Right renal pelvis (tissue), 4 donors: ENCODE measurements at regions not wholly inside any gene's neighbourhood (a gene's known extent, or its start where the extent isn't known, plus 50 kb on each side); places are given as distances from the start of the nearest gene placed in this dataset.
"Not testable (repeated sequence)": the region's sequence is repeated elsewhere in the genome, so short reads cannot be mapped to it uniquely, and the experiment has no call there.

ENCODE experiments used
- DNase-seq, 4 donors: peaks; one replicate each; pipeline ENCODE4 v3.0.0-alpha.2; 2013; ENCODE audit warnings: low read depth in 4 of 4, low spot score in 3 of 4, missing footprints in 1 of 4

DNA sequence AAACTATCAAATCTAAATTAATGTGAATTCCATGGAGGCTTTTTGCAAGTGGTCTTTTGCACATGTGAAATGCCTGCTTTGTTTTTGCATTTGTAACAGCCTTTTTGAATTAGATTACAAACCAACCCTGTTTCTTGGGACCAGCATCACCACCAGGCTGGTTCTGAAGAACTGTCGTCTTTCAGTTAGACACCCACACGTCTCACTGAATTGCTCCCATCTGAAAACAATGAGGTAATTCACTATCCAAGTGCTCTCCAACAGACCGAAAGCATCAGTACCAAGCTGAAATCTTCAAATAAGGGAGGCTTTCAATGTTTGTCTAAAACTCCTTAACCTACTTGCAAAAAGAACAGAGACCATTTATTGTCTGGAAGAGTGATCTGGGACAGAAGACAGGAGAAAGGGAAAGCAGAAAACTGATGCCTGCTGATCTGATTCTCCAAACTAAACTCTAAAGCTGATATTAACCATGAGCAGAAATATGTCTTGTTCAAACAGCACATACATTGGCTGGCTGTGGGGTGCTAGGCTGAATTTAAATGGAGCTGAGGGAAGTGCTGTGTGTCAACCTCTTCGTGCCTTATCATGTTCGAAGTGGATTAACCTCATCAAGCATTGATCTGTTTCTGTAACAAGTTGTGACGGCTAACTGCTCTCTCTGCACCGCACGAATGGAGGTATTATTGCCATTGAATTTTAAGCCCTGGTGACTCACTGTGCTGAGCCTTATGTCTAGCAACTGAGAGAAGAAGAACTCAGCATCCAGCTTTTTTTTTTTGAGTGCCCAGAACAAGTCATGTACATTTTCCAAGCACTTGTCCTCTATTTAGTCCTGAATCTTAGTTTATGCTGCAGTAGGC, 213.7 kb upstream of the P2RY1 start:
- DNase-seq, result no peak

- no peak for DNase-seq
Observed at GRCh38 chr3:152621967-152622810, 212.7 kb upstream of the P2RY1 start.

DNA sequence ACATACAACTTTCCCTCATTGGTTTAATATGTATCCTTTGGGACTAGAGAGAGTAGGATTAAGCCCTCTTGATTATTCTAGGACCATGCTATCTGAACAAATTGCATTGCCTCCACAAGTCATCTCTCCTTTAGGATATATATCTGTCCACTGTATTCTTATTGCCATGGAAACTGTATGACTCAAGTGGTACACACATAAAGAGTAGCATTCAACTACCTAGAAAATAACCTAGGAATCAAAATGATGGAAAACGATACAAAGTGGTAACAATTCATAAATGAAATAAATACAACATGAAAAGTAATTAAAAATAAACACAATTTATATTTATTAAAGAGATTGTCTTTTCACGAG, 212.1 kb upstream of the P2RY1 start:
- no peak for DNase-seq

- DNase-seq, result no peak
Observed at GRCh38 chr3:152623286-152623911, 211.5 kb upstream of the P2RY1 start.

DNA sequence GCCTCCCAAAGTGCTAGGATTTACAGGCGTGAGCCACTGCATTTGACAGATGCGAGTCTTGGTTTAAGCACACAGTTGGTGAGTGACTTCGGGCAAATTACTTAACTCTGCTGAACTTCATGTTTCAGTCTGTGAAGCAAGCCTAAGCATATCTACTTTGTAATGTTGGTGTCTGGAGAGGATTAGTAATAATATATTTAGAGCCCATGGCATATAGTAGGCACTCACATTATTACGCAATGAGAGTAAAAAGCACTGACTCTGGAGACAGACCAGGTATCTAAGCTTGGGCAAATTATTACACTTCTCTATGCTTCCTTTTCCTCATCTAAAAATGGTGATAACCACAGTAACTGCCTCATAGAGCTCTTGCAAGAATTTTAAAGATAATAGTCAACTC, 208.7 kb upstream of the P2RY1 start:
- DNase-seq, result no peak

GRCh38 chr3:152628496-152628895, 206.4 kb upstream of the P2RY1 start:
- no peak for DNase-seq

DNA sequence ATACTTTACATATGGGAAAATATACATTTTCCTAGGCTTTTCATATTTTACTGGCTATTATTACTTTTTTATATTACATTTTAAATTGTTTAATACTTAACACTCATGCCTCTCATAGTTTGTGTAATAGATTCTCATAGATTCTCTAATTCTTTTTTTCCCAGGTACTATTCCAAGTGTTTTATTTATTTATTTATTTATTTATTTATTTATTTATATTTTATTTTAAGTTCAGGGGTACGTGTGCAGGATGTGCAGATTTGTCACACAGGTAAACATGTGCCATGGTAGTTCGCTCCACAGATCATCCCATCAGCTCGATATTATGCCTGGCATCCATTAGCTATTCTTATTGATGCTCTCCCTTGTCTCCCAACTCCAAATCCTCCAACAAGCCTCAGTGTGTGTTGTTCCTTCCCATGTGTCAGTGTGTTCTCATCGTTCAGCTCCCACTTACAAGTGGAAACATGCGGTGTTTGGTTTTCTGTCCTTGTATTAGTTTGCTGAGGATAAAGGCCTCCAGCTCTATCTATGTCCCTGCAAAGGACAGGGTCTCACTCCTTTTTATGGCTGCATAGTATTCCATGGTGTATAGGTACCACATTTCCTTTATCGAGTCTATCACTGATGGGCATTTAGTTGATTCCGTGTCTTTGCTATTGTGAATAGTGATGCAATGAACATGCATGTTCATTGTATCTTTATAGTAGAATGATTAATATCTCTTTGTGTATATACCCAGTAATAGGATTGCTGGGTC, 205.4 kb upstream of the P2RY1 start:
- no peak for DNase-seq

- DNase-seq, result no peak
Observed at GRCh38 chr3:152635389-152635788, 199.5 kb upstream of the P2RY1 start.

DNA sequence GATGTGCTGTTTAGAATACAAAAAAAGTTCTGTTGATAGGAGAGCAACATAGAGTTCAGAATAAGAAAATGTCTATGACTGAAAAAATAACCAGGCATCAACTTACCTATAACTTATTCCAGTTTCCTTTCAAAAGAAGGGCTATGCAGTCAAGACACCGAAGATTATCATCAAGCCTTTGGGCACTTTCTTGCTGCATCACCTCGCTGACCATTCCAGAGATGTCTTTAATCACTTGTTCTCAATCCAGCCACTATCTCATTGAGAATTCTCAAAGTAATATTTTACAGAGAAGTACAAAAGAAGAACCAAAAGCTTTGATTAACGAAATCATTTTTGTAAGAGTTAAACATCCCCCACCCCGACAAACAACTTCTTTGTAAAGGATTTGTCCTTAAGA, 198.3 kb upstream of the P2RY1 start:
- DNase-seq, result no peak

- no peak for DNase-seq
Observed at GRCh38 chr3:152638214-152638613, 196.7 kb upstream of the P2RY1 start.

GRCh38 chr3:152638707-152639450, 196.1 kb upstream of the P2RY1 start:
- DNase-seq, result no peak

DNA sequence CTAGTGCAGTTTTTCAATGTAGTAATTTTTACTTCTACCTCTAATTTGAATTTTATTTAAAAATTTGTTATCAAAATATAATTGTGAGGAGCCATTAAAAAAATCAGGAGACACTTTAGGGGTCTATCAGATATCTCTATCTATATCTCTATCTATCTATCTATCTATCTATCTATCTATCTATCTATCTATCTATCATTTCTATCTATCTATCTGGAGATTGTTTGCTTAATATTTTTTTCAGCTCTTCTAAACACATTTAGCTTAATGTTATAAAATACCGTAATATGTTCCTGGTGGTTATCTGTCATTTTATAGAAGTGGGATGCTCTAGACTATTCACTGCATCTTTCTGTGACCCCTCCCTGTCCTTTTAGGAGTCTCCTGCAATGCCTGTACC, 193.7 kb upstream of the P2RY1 start:
- DNase-seq, result no peak

DNA sequence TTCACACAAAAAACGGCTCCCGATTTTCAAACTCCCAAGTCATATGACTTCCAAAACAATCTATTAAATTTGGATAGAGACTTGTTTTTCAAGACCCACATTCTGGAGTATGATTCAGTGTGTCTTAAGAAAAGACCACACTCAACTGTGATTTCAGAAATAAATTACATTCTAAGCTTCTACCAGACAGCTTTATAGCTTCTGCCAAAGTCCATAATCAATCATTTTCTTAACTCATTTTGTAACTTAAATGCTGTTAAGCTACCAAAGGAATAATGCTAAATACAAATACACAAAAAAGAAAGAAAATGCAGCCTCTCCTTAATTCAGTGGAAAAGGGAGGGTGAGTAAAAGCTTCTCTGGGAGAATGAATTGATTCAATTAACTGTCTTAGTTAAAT, 192.3 kb upstream of the P2RY1 start:
- DNase-seq, result no peak

DNA sequence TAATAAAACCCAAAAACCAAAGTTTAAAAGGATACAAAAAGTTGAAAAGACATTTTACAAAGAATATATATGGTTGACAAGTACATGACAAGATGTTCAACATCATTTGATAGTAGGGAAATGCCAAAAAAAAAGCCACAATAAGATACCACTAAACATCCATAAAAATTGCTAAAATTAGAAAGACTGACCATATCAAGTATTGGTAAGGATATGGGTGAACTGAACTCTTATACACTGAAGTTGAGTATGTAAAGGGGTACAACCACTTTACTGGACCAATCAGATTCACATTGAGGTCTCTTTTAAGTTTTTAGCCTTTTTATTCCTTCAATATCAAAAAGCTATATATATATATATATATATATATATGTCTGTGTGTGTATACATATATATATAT, 190.5 kb upstream of the P2RY1 start:
- DNase-seq, result no peak

DNA sequence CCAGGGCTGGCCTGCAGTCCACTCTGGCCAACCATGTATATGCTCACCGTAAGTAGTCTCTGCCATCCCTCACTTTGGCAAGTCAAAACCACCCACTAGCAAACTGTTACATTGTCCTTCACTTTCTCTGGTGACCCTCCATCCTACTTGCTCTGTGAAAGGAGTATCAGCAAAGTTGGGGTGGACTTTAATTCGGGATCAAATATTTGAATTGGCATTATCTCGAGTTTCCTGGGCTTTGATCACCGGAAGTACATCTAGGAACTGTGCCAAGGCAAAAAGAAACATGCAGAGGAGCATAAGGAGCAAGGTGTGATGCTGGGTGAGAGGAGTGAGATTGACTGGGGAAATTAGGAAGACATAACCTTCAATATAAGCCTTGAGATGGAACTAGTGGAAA, 188.9 kb upstream of the P2RY1 start:
- DNase-seq, result no peak

DNA sequence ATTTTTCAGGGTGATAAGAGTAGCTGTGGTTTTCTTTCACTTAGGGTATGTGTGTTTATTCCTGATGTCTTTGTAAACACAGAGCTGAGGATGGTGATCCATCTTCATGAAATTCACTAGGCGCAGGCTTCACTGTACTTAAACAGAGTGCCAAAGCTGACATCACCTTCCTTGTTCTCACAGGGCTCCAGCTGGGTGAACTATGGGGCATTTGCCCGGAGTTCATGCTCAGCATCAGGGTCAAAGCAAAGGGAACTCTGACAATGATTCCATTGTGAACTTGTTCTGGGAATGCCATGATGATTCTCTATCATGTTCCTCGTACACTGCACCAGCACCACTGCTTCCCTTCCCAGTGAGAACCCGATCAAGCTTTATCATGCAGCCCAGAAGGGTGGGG, 184.8 kb upstream of the P2RY1 start:
- no peak for DNase-seq

GRCh38 chr3:152650923-152651322, 184.0 kb upstream of the P2RY1 start:
- not testable (repeated sequence) for DNase-seq

GRCh38 chr3:152656214-152656971, 178.5 kb upstream of the P2RY1 start:
- no peak for DNase-seq

DNA sequence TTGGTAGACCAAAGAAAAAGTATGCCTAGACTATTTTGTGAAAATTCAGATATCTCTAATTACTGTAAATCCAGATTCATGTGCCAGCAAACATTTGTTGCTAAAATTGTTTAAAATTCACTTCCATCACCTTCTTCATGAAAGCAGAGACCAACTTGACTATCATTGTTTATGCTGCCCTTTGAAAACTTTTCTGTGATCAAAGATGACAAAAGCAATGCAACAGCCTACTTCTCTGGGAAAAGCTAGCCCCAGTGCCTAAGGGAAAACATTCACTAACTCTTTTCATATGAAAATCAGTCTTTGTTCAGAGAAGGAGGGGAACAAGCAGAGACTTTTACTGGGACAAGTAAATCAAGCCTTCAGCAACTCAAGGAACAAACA, 178.0 kb upstream of the P2RY1 start:
- DNase-seq, result no peak
